ENCODE measurements at regions not wholly inside any gene's neighbourhood (a gene's known extent, or its start where the extent isn't known, plus 50 kb on each side); places are given as distances from the start of the nearest gene placed in this dataset.

DNA sequence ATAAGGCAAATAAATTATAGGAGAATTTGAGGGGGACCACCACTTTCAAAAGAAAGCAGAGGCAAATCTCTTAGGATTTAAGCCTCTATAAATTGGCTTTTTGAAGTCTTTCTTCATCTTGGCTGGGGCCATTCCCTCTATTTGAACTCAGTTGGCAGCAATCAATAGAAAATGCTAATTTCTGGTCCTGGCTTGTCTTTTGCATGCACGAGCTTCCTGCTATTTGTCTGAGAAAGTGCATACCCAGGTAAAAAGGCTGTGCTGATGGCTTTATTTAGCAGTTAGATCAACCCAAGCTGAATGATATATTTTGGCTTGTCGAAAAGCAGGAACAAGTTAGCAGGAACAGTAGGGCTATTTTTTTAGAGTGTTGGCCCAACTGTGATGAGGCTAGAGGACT, 64.1 kb upstream of the GRAMD1B start:
- Histone ChIP-seq H3K27me3 (ENCODE audit: insufficient read depth, insufficient read length) (peaks cover 13% of the 10 kb centered on the region), H3K4me3 (ENCODE audit: insufficient read length, low read depth) (no peak overlapping the region), H3K9me3 (ENCODE audit: insufficient read depth, low read length) (no peaks in the 10 kb centered on the region)

DNA sequence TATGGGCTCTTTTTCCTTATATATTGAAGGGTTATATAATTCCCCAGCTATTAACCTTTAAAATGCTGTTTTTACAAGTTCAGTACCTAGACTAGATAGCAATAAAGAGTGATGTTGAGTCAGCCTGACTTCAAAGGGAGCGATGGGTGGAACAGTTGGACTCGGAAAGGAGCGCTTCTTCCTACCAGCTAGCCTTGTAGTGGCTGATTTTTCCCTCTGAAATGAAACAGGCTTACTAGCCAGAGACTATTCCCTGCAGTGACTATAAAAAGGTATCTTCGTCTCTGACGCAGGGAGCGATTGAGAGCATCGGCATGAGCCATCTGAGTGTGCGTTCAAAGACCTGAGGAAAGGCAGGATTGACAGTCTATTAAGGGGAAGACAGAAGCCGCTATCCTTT, 66.0 kb upstream of the GRAMD1B start:
- Histone ChIP-seq H3K36me3 (ENCODE audit: insufficient read depth, insufficient read length, low read length) (no peaks in the 10 kb centered on the region), H3K9me3 (ENCODE audit: insufficient read depth, low read length) (no peaks in the 10 kb centered on the region), H3K4me1 (ENCODE audit: insufficient read depth, insufficient read length) (no peaks in the 10 kb centered on the region), H3K27me3 (ENCODE audit: insufficient read depth, insufficient read length) (peaks cover 28% of the 10 kb centered on the region), H3K4me3 (ENCODE audit: insufficient read length, low read depth) (no peak overlapping the region), H3K9ac (ENCODE audit: insufficient read length, low read depth) (no peak overlapping the region)
- no peak for DNase-seq (ENCODE audit: low read depth, low spot score)
- TF ChIP-seq YY1 (IDR thresholded peaks at IDR 0.05; ENCODE audit: insufficient read depth, insufficient read length), result no peak
- TF ChIP-seq ZNF274 (IDR thresholded peaks at IDR 0.05; ENCODE audit: low read depth, low read length), result no peak
- no peak for TF ChIP-seq SUZ12 (IDR thresholded peaks at IDR 0.05; ENCODE audit: extremely low read depth, insufficient read depth, insufficient read length)

More for the DNA sequence above, 64.1 kb upstream of the GRAMD1B start:
- Histone ChIP-seq H3K9ac (ENCODE audit: insufficient read length, low read depth) (no peak overlapping the region), H3K4me1 (ENCODE audit: insufficient read depth, insufficient read length) (no peaks in the 10 kb centered on the region), H3K36me3 (ENCODE audit: insufficient read depth, insufficient read length, low read length) (no peaks in the 10 kb centered on the region)
- TF ChIP-seq ZNF274 (IDR thresholded peaks at IDR 0.05; ENCODE audit: low read depth, low read length) (no peak), SUZ12 (IDR thresholded peaks at IDR 0.05; ENCODE audit: extremely low read depth, insufficient read depth, insufficient read length) (no peak), YY1 (IDR thresholded peaks at IDR 0.05; ENCODE audit: insufficient read depth, insufficient read length) (no peak)
- no peak for DNase-seq (ENCODE audit: low read depth, low spot score)

- H3K9me3 ChIP-seq (ENCODE audit: insufficient read depth, low read length), result no peaks in the 10 kb centered on the region
- H3K27me3 ChIP-seq (ENCODE audit: insufficient read depth, insufficient read length), result peaks cover 33% of the 10 kb centered on the region
- no peaks in the 10 kb centered on the region for H3K4me1 ChIP-seq (ENCODE audit: insufficient read depth, insufficient read length)
- no peak overlapping the region for H3K4me3 ChIP-seq (ENCODE audit: insufficient read length, low read depth)
- TF ChIP-seq ZNF274 (IDR thresholded peaks at IDR 0.05; ENCODE audit: low read depth, low read length) (no peak), SUZ12 (IDR thresholded peaks at IDR 0.05; ENCODE audit: extremely low read depth, insufficient read depth, insufficient read length) (no peak), YY1 (IDR thresholded peaks at IDR 0.05; ENCODE audit: insufficient read depth, insufficient read length) (no peak)
- no peak for DNase-seq (ENCODE audit: low read depth, low spot score)
- no peak overlapping the region for H3K9ac ChIP-seq (ENCODE audit: insufficient read length, low read depth)
- H3K36me3 ChIP-seq (ENCODE audit: insufficient read depth, insufficient read length, low read length), result no peaks in the 10 kb centered on the region
Measured at GRCh38 chr11:123363556-123363955, 66.5 kb upstream of the GRAMD1B start.

GRCh38 chr11:123362941-123363340, 67.1 kb upstream of the GRAMD1B start:
- Histone ChIP-seq H3K4me1 (ENCODE audit: insufficient read depth, insufficient read length) (no peaks in the 10 kb centered on the region), H3K9me3 (ENCODE audit: insufficient read depth, low read length) (no peaks in the 10 kb centered on the region), H3K36me3 (ENCODE audit: insufficient read depth, insufficient read length, low read length) (no peaks in the 10 kb centered on the region), H3K4me3 (ENCODE audit: insufficient read length, low read depth) (no peak overlapping the region), H3K9ac (ENCODE audit: insufficient read length, low read depth) (no peak overlapping the region), H3K27me3 (ENCODE audit: insufficient read depth, insufficient read length) (peaks cover 40% of the 10 kb centered on the region)
- TF ChIP-seq YY1 (IDR thresholded peaks at IDR 0.05; ENCODE audit: insufficient read depth, insufficient read length), result no peak
- TF ChIP-seq ZNF274 (IDR thresholded peaks at IDR 0.05; ENCODE audit: low read depth, low read length), result no peak
- no peak for TF ChIP-seq SUZ12 (IDR thresholded peaks at IDR 0.05; ENCODE audit: extremely low read depth, insufficient read depth, insufficient read length)
- no peak for DNase-seq (ENCODE audit: low read depth, low spot score)

DNA sequence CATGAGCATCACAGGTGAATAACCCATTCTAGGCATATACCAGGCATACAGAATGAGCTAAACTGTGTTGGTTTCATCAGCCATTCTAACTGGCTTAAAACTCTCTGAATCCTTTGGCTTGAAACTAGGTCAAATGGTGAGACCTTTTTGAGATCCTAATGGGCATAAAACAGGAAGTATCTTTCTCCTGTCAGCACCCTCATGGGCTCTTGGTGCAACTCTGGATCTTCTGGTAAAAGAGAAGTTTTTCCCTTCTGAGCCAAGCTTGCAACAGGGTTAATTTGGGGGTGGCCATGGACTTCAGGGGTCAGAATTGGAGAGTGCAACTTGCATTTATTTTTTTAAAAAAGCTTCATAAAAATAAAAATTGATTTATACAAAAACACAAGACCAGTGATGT, 67.9 kb upstream of the GRAMD1B start:
- no peaks in the 10 kb centered on the region for H3K4me1 ChIP-seq (ENCODE audit: insufficient read depth, insufficient read length)
- no peaks in the 10 kb centered on the region for H3K9me3 ChIP-seq (ENCODE audit: insufficient read depth, low read length)
- no peak overlapping the region for H3K4me3 ChIP-seq (ENCODE audit: insufficient read length, low read depth)
- no peak for DNase-seq (ENCODE audit: low read depth, low spot score)
- H3K36me3 ChIP-seq (ENCODE audit: insufficient read depth, insufficient read length, low read length), result no peaks in the 10 kb centered on the region
- TF ChIP-seq ZNF274 (IDR thresholded peaks at IDR 0.05; ENCODE audit: low read depth, low read length) (no peak), SUZ12 (IDR thresholded peaks at IDR 0.05; ENCODE audit: extremely low read depth, insufficient read depth, insufficient read length) (no peak), YY1 (IDR thresholded peaks at IDR 0.05; ENCODE audit: insufficient read depth, insufficient read length) (no peak)
- no peak overlapping the region for H3K9ac ChIP-seq (ENCODE audit: insufficient read length, low read depth)
- H3K27me3 ChIP-seq (ENCODE audit: insufficient read depth, insufficient read length), result peaks cover 47% of the 10 kb centered on the region

GRCh38 chr11:123361110-123361509, 69.0 kb upstream of the GRAMD1B start:
- H3K27me3 ChIP-seq (ENCODE audit: insufficient read depth, insufficient read length), result peaks cover 57% of the 10 kb centered on the region

DNA sequence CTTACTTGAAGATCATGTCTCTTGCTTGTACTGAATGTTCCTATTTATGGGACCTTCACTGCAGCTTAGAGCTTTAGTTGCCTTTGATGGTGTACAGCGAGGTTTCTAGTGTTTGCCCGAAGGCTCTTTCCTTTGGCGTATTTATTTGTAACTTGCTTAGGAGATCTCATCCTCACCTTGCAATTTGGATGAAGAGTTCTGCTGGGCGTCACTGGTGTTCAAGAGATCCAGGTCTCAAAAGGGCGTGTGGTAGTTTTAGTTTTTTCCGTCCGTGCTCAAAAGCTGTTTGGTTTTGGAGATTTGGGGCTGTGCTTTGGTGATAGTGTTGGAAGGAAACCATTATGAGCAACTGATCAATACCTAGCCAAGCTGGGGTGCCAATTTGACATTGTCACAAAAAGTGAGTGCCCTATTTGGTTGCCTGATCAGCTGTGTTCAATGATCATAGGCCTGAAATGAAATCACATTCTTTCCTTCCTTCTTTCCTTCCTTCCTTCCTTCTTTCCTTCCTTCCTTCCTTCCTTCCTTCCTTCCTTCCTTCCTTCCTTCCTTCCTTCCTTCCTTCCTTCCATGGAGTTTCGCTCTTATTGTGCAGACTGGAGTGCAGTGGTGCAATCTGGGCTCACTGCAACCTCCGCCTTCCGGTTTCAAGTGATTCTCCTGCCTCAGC, 69.7 kb upstream of the GRAMD1B start:
- DNase-seq (ENCODE audit: low read depth, low spot score), result no peak
- H3K27me3 ChIP-seq (ENCODE audit: insufficient read depth, insufficient read length), result peaks cover 57% of the 10 kb centered on the region
- no peaks in the 10 kb centered on the region for H3K4me1 ChIP-seq (ENCODE audit: insufficient read depth, insufficient read length)
- no peaks in the 10 kb centered on the region for H3K9me3 ChIP-seq (ENCODE audit: insufficient read depth, low read length)
- TF ChIP-seq SUZ12 (IDR thresholded peaks at IDR 0.05; ENCODE audit: extremely low read depth, insufficient read depth, insufficient read length) (no peak), YY1 (IDR thresholded peaks at IDR 0.05; ENCODE audit: insufficient read depth, insufficient read length) (no peak), ZNF274 (IDR thresholded peaks at IDR 0.05; ENCODE audit: low read depth, low read length) (no peak)
- no peak overlapping the region for H3K9ac ChIP-seq (ENCODE audit: insufficient read length, low read depth)
- H3K36me3 ChIP-seq (ENCODE audit: insufficient read depth, insufficient read length, low read length), result no peaks in the 10 kb centered on the region
- no peak overlapping the region for H3K4me3 ChIP-seq (ENCODE audit: insufficient read length, low read depth)

More at GRCh38 chr11:123361110-123361509, 69.0 kb upstream of the GRAMD1B start:
- Histone ChIP-seq H3K9ac (ENCODE audit: insufficient read length, low read depth) (no peak overlapping the region), H3K9me3 (ENCODE audit: insufficient read depth, low read length) (no peaks in the 10 kb centered on the region), H3K4me3 (ENCODE audit: insufficient read length, low read depth) (no peak overlapping the region), H3K4me1 (ENCODE audit: insufficient read depth, insufficient read length) (no peaks in the 10 kb centered on the region), H3K36me3 (ENCODE audit: insufficient read depth, insufficient read length, low read length) (no peaks in the 10 kb centered on the region)
- no peak for DNase-seq (ENCODE audit: low read depth, low spot score)
- no peak for TF ChIP-seq YY1 (IDR thresholded peaks at IDR 0.05; ENCODE audit: insufficient read depth, insufficient read length)
- TF ChIP-seq ZNF274 (IDR thresholded peaks at IDR 0.05; ENCODE audit: low read depth, low read length), result no peak
- no peak for TF ChIP-seq SUZ12 (IDR thresholded peaks at IDR 0.05; ENCODE audit: extremely low read depth, insufficient read depth, insufficient read length)

Data from NT2/D1 (cell line).